NOMO-1 treated with DMSO at 0.1 percent for 48 hours (cell line): ENCODE measurements at regions not wholly inside any gene's neighbourhood (a gene's known extent, or its start where the extent isn't known, plus 50 kb on each side); places are given as distances from the start of the nearest gene placed in this dataset.

Experiments used
- DNase-seq: peaks from one replicate; lab custom pipeline; 2025; ENCODE audit not compliant: unreplicated experiment; lab: John Stamatoyannopoulos, UW

- no peak for DNase-seq
Observed at GRCh38 chr3:65118912-65119499, 431.2 kb upstream of the ADAMTS9 start.

- no peak for DNase-seq
Observed at GRCh38 chr3:65114041-65114440, 426.2 kb upstream of the ADAMTS9 start.

- no peak for DNase-seq
Observed at GRCh38 chr3:65112751-65113300, 425.0 kb upstream of the ADAMTS9 start.

- no peak for DNase-seq
Observed at GRCh38 chr3:65110661-65111060, 422.9 kb upstream of the ADAMTS9 start.

- no peak for DNase-seq
Observed at GRCh38 chr3:65109966-65110500, 422.2 kb upstream of the ADAMTS9 start.

GRCh38 chr3:65107174-65107573, 419.4 kb upstream of the ADAMTS9 start:
- DNase-seq: no peak

GRCh38 chr3:65101450-65101849, 413.6 kb upstream of the ADAMTS9 start:
- no peak for DNase-seq

GRCh38 chr3:65098400-65098799, 410.6 kb upstream of the ADAMTS9 start:
- DNase-seq: no peak

GRCh38 chr3:65096110-65096745, 408.4 kb upstream of the ADAMTS9 start:
- no peak for DNase-seq

GRCh38 chr3:65094723-65095122, 406.9 kb upstream of the ADAMTS9 start:
- no peak for DNase-seq

GRCh38 chr3:65093641-65094040, 405.8 kb upstream of the ADAMTS9 start:
- no peak for DNase-seq

GRCh38 chr3:65091565-65091964, 403.8 kb upstream of the ADAMTS9 start:
- DNase-seq: no peak

- DNase-seq: no peak
Observed at GRCh38 chr3:65083240-65083639, 395.4 kb upstream of the ADAMTS9 start.

GRCh38 chr3:65081536-65081935, 393.7 kb upstream of the ADAMTS9 start:
- DNase-seq: no peak

GRCh38 chr3:65080432-65080831, 392.6 kb upstream of the ADAMTS9 start:
- DNase-seq: no peak

- no peak for DNase-seq
Observed at GRCh38 chr3:65079560-65079959, 391.8 kb upstream of the ADAMTS9 start.

- no peak for DNase-seq
Observed at GRCh38 chr3:65078748-65079147, 390.9 kb upstream of the ADAMTS9 start.

- no peak for DNase-seq
Observed at GRCh38 chr3:65077124-65077523, 389.3 kb upstream of the ADAMTS9 start.

GRCh38 chr3:65070968-65071367, 383.2 kb upstream of the ADAMTS9 start:
- no peak for DNase-seq

GRCh38 chr3:65060904-65061303, 373.1 kb upstream of the ADAMTS9 start:
- DNase-seq: no peak

- DNase-seq: no peak
Observed at GRCh38 chr3:65052101-65052500, 364.3 kb upstream of the ADAMTS9 start.

- no peak for DNase-seq
Observed at GRCh38 chr3:65048151-65048550, 360.4 kb upstream of the ADAMTS9 start.

- no peak for DNase-seq
Observed at GRCh38 chr3:65045138-65045537, 357.3 kb upstream of the ADAMTS9 start.
